Naive B cell (primary cell): ENCODE measurements at regions not wholly inside any gene's neighbourhood (a gene's known extent, or its start where the extent isn't known, plus 50 kb on each side); places are given as distances from the start of the nearest gene placed in this dataset.

ENCODE experiments used
- ATAC-seq, 2 donors: fragments of 150-1000 bp; cut with Tn5 transposase; 2 replicates each; pipeline ENCODE4 v1.10.0; 2021; ENCODE audit warnings: low read depth in 2 of 2, mild to moderate bottlenecking in 2 of 2, moderate library complexity in 2 of 2
- DNase-seq: peaks from one replicate; pipeline ENCODE4 v3.0.0; 2022
- H3K27ac Mint-ChIP-seq, 6 donors: one replicate each; pipeline ENCODE4 v1.8.0; 2020 to 2022; ENCODE audit warnings: mild to moderate bottlenecking in 6 of 6, mixed read lengths in 6 of 6, moderate library complexity in 5 of 6, inconsistent platforms in 2 of 6
- H3K27me3 Mint-ChIP-seq, 3 donors: one replicate each; pipeline ENCODE4 v1.8.0; 2021 to 2022; ENCODE audit warnings: mixed read lengths in 3 of 3, mild to moderate bottlenecking in 1 of 3
- H3K36me3 Mint-ChIP-seq, 2 donors: one replicate each; pipeline ENCODE4 v1.8.0; 2020 to 2022; ENCODE audit warnings: mixed read lengths in 2 of 2, inconsistent platforms in 1 of 2, mild to moderate bottlenecking in 1 of 2
- H3K4me1 Mint-ChIP-seq, 3 donors: one replicate each; pipeline ENCODE4 v1.8.0; 2020 to 2022; ENCODE audit warnings: mixed read lengths in 3 of 3, inconsistent platforms in 1 of 3, mild to moderate bottlenecking in 1 of 3, moderate library complexity in 1 of 3
- H3K4me3 Mint-ChIP-seq, 8 donors: one replicate each; pipeline ENCODE4 v1.8.0; 2020 to 2022; ENCODE audit warnings: mild to moderate bottlenecking in 8 of 8, mixed read lengths in 8 of 8, moderate library complexity in 8 of 8, inconsistent platforms in 2 of 8
- H3K9me3 Mint-ChIP-seq, 7 donors: one replicate each; pipeline ENCODE4 v1.8.0; 2020 to 2022; ENCODE audit warnings: mixed read lengths in 7 of 7, mild to moderate bottlenecking in 5 of 7, inconsistent platforms in 2 of 7, moderate library complexity in 1 of 7

DNA sequence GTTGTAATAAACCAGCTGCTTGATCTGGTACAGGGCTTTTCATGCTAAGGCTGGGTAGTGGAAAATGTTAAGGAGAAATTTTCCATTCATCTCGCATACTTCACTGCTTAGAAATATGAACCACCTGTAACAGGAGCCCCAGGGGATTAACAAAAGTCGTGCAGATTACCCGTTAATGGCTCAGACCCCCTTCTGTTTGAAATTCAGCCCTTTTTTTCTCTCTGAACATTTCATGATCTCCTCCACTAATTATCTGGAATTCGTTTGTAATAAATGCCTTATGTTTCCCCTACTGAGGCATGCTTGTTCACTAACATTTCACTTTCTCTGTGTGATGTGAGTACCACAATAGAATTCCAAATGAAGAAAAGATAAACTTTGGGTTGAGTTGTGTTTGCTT is 336.4 kb upstream of the HSF2 start:
- no peak overlapping the region for H3K27ac Mint-ChIP-seq
- peaks cover 0 to 4% (median 0%) of the 10 kb centered on the region in 3 donors for H3K27me3 Mint-ChIP-seq
- no peaks in the 10 kb centered on the region for H3K4me1 Mint-ChIP-seq
- peaks cover 0 to 3% (median 0%) of the 10 kb centered on the region in 7 donors for H3K9me3 Mint-ChIP-seq
- no peaks in the 10 kb centered on the region for H3K36me3 Mint-ChIP-seq
- H3K4me3 Mint-ChIP-seq: no peak overlapping the region
- DNase-seq (no peak), ATAC-seq (no peak)

DNA sequence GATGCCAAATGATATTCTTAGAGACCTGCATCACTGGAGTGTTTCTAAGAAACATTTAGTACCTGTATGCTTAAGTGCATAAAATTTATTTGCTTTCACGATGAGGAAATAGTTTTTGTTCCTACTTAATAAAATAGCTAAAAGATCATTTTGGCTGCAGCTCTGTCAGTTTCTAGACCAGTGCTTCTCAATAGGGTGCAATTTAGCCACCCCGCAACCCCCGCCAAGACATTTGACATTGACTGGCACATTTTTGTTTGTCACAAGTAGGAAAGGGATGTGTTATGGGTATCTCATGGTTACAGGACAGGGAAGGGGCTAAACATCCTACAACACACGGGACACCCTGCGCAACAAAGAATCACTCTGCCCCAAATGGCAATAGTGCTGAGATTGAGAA is 335.7 kb upstream of the HSF2 start:
- H3K4me3 Mint-ChIP-seq: peak overlapping the region in 1 of 8 donors; percentile 0
- ATAC-seq (no peak), DNase-seq (no peak)
- no peaks in the 10 kb centered on the region for H3K4me1 Mint-ChIP-seq
- peaks cover 0 to 3% (median 0%) of the 10 kb centered on the region in 7 donors for H3K9me3 Mint-ChIP-seq
- peaks cover 0 to 4% (median 0%) of the 10 kb centered on the region in 3 donors for H3K27me3 Mint-ChIP-seq
- no peak overlapping the region for H3K27ac Mint-ChIP-seq
- no peaks in the 10 kb centered on the region for H3K36me3 Mint-ChIP-seq

- Mint-ChIP-seq H3K27me3 (peaks cover 0 to 4% (median 0%) of the 10 kb centered on the region in 3 donors), H3K4me1 (no peaks in the 10 kb centered on the region)
Measured at GRCh38 chr6:122066200-122066599, 333.3 kb upstream of the HSF2 start.

GRCh38 chr6:122068291-122068769 is 331.1 kb upstream of the HSF2 start:
- Mint-ChIP-seq H3K27ac (no peak overlapping the region), H3K9me3 (peaks cover 0 to 5% (median 2%) of the 10 kb centered on the region in 7 donors), H3K36me3 (no peaks in the 10 kb centered on the region), H3K4me1 (no peaks in the 10 kb centered on the region), H3K27me3 (peaks cover 0 to 4% (median 0%) of the 10 kb centered on the region in 3 donors), H3K4me3 (no peak overlapping the region)
- ATAC-seq (no peak), DNase-seq (no peak)

More at GRCh38 chr6:122066200-122066599, 333.3 kb upstream of the HSF2 start:
- Mint-ChIP-seq H3K4me3 (no peak overlapping the region), H3K9me3 (peaks cover 0 to 3% (median 0%) of the 10 kb centered on the region in 7 donors), H3K27ac (no peak overlapping the region), H3K36me3 (no peaks in the 10 kb centered on the region)
- DNase-seq (no peak), ATAC-seq (no peak)

DNA sequence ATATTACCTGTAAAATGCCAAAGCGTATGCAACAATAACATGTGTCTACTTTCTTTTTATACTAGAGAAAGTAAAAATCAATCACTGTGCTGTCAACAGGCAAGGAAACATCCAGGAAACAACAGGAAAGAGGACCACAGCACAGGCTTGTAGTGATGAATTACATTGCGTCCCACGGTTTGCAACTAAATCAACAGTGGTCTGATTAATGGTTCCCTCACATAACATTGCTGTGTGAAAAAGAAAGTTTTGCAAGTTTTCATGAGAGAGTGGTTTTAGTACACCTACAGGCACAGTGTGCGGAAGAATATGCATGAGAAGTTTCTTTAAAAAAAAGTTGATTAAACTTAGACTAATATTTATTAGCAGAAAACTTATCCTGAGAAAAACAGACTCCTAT is 329.5 kb upstream of the HSF2 start:
- Mint-ChIP-seq H3K9me3 (peaks cover 0 to 5% (median 1%) of the 10 kb centered on the region in 7 donors), H3K36me3 (no peaks in the 10 kb centered on the region), H3K27me3 (peaks cover 0 to 4% (median 0%) of the 10 kb centered on the region in 3 donors), H3K27ac (no peak overlapping the region), H3K4me3 (no peak overlapping the region), H3K4me1 (no peaks in the 10 kb centered on the region)
- DNase-seq: no peak
- no peak for ATAC-seq

DNA sequence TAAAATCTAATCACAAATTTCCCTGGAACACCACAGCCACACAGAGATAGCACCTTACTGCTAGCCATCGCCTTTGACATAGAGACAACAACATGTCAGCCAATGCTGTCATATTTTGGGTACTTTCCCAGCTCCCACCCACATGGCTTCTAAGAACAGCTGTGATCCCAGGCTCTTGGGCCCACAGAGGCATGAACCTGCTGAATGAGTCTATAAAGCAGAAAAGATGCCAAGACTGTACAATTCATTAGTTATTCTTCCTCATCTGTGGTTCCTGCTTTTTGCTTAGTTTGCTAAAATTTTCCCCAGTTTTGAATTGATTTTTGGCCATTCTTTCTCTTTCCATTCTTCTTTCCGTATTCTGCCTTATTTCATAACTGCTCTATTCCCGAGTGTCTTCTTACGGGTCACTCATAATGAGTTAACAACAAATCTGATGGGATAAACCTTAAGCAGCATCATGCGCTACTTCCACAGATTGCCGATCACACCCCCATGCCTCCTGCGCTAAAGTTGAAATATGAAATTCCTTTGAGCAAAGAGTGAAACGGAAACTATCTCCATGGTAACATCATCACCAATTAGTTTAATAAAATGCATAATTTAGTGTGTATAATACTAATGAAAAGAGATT is 327.3 kb upstream of the HSF2 start:
- H3K36me3 Mint-ChIP-seq: no peaks in the 10 kb centered on the region
- H3K9me3 Mint-ChIP-seq: peaks cover 0 to 5% (median 0%) of the 10 kb centered on the region in 7 donors

GRCh38 chr6:122075084-122075838 is 324.2 kb upstream of the HSF2 start:
- no peak overlapping the region for H3K27ac Mint-ChIP-seq
- no peak overlapping the region for H3K4me3 Mint-ChIP-seq
- no peaks in the 10 kb centered on the region for H3K27me3 Mint-ChIP-seq
- no peaks in the 10 kb centered on the region for H3K4me1 Mint-ChIP-seq
- peaks cover 0 to 5% (median 0%) of the 10 kb centered on the region in 7 donors for H3K9me3 Mint-ChIP-seq
- no peaks in the 10 kb centered on the region for H3K36me3 Mint-ChIP-seq
- ATAC-seq (no peak), DNase-seq (no peak)

More for the DNA sequence above, 327.3 kb upstream of the HSF2 start:
- no peak for DNase-seq
- ATAC-seq: no peak
- peaks cover 0 to 3% (median 0%) of the 10 kb centered on the region in 3 donors for H3K27me3 Mint-ChIP-seq
- H3K4me3 Mint-ChIP-seq: no peak overlapping the region
- H3K27ac Mint-ChIP-seq: peak overlapping the region in 1 of 6 donors; percentile 21
- no peaks in the 10 kb centered on the region for H3K4me1 Mint-ChIP-seq

DNA sequence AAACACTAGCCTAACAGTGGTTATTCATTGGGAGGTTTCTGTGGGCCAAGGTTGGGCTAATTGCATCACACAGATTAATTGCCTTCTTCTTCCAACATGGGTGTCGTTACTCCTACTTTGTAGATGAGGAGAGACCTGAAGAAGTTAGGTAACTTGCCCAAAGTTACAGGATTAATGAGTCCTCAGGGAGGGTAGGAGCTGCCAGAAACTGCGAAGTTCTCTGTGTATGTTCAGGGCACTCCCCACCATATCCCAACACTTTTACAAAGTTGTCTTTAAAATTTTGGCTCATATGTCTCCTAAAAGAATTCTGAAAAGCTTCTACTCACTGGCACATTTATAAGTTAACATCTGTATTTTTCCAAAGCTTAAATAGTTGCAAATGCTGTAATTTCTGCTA is 323.5 kb upstream of the HSF2 start:
- DNase-seq (no peak), ATAC-seq (no peak)
- H3K27me3 Mint-ChIP-seq: no peaks in the 10 kb centered on the region
- no peaks in the 10 kb centered on the region for H3K4me1 Mint-ChIP-seq
- H3K9me3 Mint-ChIP-seq: peaks cover 0 to 5% (median 0%) of the 10 kb centered on the region in 7 donors
- H3K36me3 Mint-ChIP-seq: no peaks in the 10 kb centered on the region
- no peak overlapping the region for H3K27ac Mint-ChIP-seq
- H3K4me3 Mint-ChIP-seq: no peak overlapping the region

DNA sequence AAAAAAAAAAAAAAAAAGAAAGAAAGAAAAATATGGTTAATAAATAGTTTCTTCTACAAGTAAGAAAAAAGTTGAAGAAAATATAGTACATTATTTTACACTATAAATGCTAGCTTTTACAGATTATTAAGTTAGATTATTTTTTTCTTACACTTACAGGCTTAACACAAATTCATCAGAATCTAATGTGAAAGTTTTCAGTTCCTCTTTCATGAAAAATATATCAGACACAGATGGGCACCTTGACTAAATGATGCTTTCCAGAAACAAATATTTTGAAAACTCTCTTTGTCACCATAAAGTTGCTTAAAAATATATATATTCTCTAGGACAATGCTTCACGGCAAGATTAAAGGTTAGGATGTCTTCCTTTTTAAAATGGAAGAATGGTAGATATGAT is 321.8 kb upstream of the HSF2 start:
- no peak overlapping the region for H3K4me3 Mint-ChIP-seq
- H3K27me3 Mint-ChIP-seq: no peaks in the 10 kb centered on the region
- DNase-seq (no peak), ATAC-seq (no peak)
- no peaks in the 10 kb centered on the region for H3K4me1 Mint-ChIP-seq
- no peaks in the 10 kb centered on the region for H3K36me3 Mint-ChIP-seq
- H3K27ac Mint-ChIP-seq: no peak overlapping the region
- no peaks in the 10 kb centered on the region for H3K9me3 Mint-ChIP-seq

DNA sequence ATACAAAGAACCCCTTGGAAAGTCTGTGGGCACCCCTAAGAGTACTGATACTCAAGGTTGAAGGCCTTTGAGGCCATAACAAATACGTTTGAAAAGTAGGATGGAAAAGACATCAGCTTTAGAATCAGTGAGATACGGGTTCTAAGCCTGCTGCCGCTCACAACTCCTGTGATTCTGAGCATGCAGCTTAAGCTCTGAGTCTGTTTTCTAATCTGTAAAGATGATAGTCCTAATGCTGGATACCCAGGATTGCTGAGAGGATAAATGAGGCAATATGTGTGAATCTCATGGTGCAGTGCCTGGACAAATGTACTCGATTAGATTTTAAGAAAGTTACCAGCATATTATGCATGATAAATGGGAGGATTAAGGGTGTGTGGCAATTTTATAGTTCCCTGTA is 321.0 kb upstream of the HSF2 start:
- no peaks in the 10 kb centered on the region for H3K4me1 Mint-ChIP-seq
- no peaks in the 10 kb centered on the region for H3K36me3 Mint-ChIP-seq
- no peaks in the 10 kb centered on the region for H3K27me3 Mint-ChIP-seq
- DNase-seq (no peak), ATAC-seq (no peak)
- no peak overlapping the region for H3K27ac Mint-ChIP-seq
- no peak overlapping the region for H3K4me3 Mint-ChIP-seq
- no peaks in the 10 kb centered on the region for H3K9me3 Mint-ChIP-seq

- Mint-ChIP-seq H3K36me3 (no peaks in the 10 kb centered on the region), H3K4me3 (no peak overlapping the region), H3K27me3 (no peaks in the 10 kb centered on the region), H3K9me3 (no peaks in the 10 kb centered on the region), H3K27ac (no peak overlapping the region), H3K4me1 (no peaks in the 10 kb centered on the region)
- DNase-seq (no peak), ATAC-seq (no peak)
Measured at GRCh38 chr6:122079916-122080315, 319.5 kb upstream of the HSF2 start.

- no peak overlapping the region for H3K4me3 Mint-ChIP-seq
- no peak for ATAC-seq
- no peak for DNase-seq
- no peaks in the 10 kb centered on the region for H3K36me3 Mint-ChIP-seq
- H3K9me3 Mint-ChIP-seq: no peaks in the 10 kb centered on the region
- no peaks in the 10 kb centered on the region for H3K27me3 Mint-ChIP-seq
- no peak overlapping the region for H3K27ac Mint-ChIP-seq
- H3K4me1 Mint-ChIP-seq: no peaks in the 10 kb centered on the region
Measured at GRCh38 chr6:122081921-122082320, 317.5 kb upstream of the HSF2 start.

DNA sequence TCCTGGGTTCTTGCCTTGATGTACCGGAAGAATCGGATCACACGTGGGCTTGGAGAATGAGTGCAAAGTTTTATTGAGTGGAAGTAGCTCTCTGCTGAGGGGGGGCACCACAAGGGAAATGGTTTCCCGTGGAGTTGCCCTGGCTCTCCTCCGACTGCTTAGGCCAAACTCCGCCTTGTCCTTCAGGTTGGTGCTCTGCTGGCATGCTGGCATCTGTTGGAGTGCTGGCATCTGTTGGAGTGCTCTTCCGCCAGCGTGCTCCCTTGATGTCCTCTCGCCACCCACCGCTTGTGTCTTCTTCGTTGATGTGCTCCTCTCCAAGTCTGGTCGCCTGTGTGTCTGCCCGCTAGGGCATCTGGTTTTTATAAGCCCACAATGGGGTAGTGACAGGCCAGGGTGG is 317.1 kb upstream of the HSF2 start:
- Mint-ChIP-seq H3K4me1 (no peaks in the 10 kb centered on the region), H3K36me3 (no peaks in the 10 kb centered on the region), H3K27me3 (no peaks in the 10 kb centered on the region), H3K9me3 (no peaks in the 10 kb centered on the region), H3K4me3 (no peak overlapping the region), H3K27ac (no peak overlapping the region)
- DNase-seq (no peak), ATAC-seq (no peak)

- no peak overlapping the region for H3K4me3 Mint-ChIP-seq
Measured at GRCh38 chr6:122092366-122092765, 307.1 kb upstream of the HSF2 start.

More at GRCh38 chr6:122092366-122092765, 307.1 kb upstream of the HSF2 start:
- ATAC-seq (no peak), DNase-seq (no peak)
- H3K27me3 Mint-ChIP-seq: no peaks in the 10 kb centered on the region
- H3K9me3 Mint-ChIP-seq: peaks cover 0 to 5% (median 0%) of the 10 kb centered on the region in 7 donors
- H3K4me1 Mint-ChIP-seq: no peaks in the 10 kb centered on the region
- peak overlapping the region in 1 of 6 donors; percentile 36 for H3K27ac Mint-ChIP-seq
- H3K36me3 Mint-ChIP-seq: no peaks in the 10 kb centered on the region
